ENCODE measurements at regions not wholly inside any gene's neighbourhood (a gene's known extent, or its start where the extent isn't known, plus 50 kb on each side); places are given as distances from the start of the nearest gene placed in this dataset.

- TF ChIP-seq EZH2 (IDR thresholded peaks at IDR 0.05; ENCODE audit: borderline replicate concordance, low read depth, low read length, poor library complexity, severe bottlenecking) = no peak
- TF ChIP-seq, protein P1, sequence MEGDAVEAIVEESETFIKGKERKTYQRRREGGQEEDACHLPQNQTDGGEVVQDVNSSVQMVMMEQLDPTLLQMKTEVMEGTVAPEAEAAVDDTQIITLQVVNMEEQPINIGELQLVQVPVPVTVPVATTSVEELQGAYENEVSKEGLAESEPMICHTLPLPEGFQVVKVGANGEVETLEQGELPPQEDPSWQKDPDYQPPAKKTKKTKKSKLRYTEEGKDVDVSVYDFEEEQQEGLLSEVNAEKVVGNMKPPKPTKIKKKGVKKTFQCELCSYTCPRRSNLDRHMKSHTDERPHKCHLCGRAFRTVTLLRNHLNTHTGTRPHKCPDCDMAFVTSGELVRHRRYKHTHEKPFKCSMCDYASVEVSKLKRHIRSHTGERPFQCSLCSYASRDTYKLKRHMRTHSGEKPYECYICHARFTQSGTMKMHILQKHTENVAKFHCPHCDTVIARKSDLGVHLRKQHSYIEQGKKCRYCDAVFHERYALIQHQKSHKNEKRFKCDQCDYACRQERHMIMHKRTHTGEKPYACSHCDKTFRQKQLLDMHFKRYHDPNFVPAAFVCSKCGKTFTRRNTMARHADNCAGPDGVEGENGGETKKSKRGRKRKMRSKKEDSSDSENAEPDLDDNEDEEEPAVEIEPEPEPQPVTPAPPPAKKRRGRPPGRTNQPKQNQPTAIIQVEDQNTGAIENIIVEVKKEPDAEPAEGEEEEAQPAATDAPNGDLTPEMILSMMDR (conservative IDR thresholded peaks at IDR 0.05; ENCODE audit: low read depth, low read length) = no peak
Observed at GRCh38 chr18:5601188-5601624, 57.4 kb upstream of the EPB41L3 start.
